HepG2 (cell line): ENCODE measurements at regions not wholly inside any gene's neighbourhood (a gene's known extent, or its start where the extent isn't known, plus 50 kb on each side); places are given as distances from the start of the nearest gene placed in this dataset.

Source experiments
- GATA4 ChIP-seq: sonication (generic); IDR thresholded peaks from 2 replicates; pipeline ENCODE4 v1.6.1; 2016; ENCODE audit warnings: antibody characterized with exemption, low read depth, borderline replicate concordance
- HMG20B ChIP-seq: conservative IDR thresholded peaks from 2 replicates; pipeline ENCODE4 v1.6.1; 2016; ENCODE audit warnings: missing genetic modification reagents, missing compliant biosample characterization
- PCBP2 ChIP-seq: fragments of 200-400 bp; formaldehyde crosslinking; optimal IDR thresholded peaks from 2 replicates; pipeline ENCODE3; 2018; ENCODE audit warnings: low read length, low read depth; ENCODE audit not compliant: poor library complexity, severe bottlenecking
- ZNF563 ChIP-seq: sonication (generic); formaldehyde crosslinking; IDR thresholded peaks from 2 replicates; pipeline ENCODE4 v1.8.0; 2022; ENCODE audit warnings: mild to moderate bottlenecking, moderate library complexity, missing genetic modification reagents
- TF ChIP-seq, protein P1 (sequence below), 2 experiments: sonication (generic) in 1 of 2; formaldehyde crosslinking in 1 of 2; IDR thresholded peaks; 2 replicates each; pipeline versions ENCODE4 v1.6.1 to v1.9.0; 2014 to 2022; ENCODE audit warnings: antibody characterized with exemption in 1 of 2, borderline replicate concordance in 1 of 2, inconsistent platforms in 1 of 2, low read depth in 1 of 2, missing genetic modification reagents in 1 of 2
- TF ChIP-seq, protein P2 (sequence below): sonication (generic); formaldehyde crosslinking; IDR thresholded peaks from 2 replicates; pipeline ENCODE4 v1.4.0; 2020; ENCODE audit warnings: missing genetic modification reagents, borderline replicate concordance
- TF ChIP-seq, protein P3 (sequence below): sonication (generic); formaldehyde crosslinking; IDR thresholded peaks from 2 replicates; pipeline ENCODE4 v1.5.0; 2020; ENCODE audit warnings: missing genetic modification reagents

DNA sequence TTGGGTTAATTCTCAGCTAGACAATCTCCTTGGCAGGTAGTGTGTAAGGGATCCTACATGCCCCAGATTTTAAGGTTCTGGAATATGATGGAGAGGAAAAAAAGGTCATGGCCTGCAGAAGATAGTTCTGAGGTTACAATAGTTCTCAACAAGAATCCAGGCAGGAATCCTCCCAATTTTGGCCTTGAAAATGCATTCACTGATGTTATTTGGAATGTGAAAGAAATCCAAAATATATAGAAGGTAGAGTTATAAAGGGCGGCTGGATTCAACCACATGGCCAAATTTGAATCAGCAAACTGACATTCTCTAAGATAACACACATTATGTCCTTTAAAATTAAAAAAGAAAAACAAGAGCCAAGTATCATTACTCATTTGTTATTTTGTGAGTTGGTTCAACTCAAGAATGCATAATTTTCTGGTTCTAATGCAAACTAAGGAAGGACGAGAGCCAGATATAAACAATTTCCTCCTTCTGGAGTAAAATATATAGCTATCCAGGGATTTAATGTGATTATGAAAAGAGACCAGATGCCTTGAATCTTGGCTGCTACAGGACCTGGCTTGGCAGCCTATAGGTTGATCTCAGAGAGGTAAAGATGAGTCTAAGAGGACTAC lies 177.0 kb upstream of the G2E3 start (continued):
- TF ChIP-seq, protein P1, sequence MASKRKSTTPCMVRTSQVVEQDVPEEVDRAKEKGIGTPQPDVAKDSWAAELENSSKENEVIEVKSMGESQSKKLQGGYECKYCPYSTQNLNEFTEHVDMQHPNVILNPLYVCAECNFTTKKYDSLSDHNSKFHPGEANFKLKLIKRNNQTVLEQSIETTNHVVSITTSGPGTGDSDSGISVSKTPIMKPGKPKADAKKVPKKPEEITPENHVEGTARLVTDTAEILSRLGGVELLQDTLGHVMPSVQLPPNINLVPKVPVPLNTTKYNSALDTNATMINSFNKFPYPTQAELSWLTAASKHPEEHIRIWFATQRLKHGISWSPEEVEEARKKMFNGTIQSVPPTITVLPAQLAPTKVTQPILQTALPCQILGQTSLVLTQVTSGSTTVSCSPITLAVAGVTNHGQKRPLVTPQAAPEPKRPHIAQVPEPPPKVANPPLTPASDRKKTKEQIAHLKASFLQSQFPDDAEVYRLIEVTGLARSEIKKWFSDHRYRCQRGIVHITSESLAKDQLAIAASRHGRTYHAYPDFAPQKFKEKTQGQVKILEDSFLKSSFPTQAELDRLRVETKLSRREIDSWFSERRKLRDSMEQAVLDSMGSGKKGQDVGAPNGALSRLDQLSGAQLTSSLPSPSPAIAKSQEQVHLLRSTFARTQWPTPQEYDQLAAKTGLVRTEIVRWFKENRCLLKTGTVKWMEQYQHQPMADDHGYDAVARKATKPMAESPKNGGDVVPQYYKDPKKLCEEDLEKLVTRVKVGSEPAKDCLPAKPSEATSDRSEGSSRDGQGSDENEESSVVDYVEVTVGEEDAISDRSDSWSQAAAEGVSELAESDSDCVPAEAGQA (IDR thresholded peaks at IDR 0.05; ENCODE audit: low read depth), result no peak
- TF ChIP-seq, protein P1 (CRISPR knock-in tag; IDR thresholded peaks at IDR 0.05; ENCODE audit: borderline replicate concordance), result no peak
- TF ChIP-seq GATA4 (no peak), HMG20B (no peak), PCBP2 (no peak), ZNF563 (CRISPR knock-in tag) (no peak)
- TF ChIP-seq, protein P2, sequence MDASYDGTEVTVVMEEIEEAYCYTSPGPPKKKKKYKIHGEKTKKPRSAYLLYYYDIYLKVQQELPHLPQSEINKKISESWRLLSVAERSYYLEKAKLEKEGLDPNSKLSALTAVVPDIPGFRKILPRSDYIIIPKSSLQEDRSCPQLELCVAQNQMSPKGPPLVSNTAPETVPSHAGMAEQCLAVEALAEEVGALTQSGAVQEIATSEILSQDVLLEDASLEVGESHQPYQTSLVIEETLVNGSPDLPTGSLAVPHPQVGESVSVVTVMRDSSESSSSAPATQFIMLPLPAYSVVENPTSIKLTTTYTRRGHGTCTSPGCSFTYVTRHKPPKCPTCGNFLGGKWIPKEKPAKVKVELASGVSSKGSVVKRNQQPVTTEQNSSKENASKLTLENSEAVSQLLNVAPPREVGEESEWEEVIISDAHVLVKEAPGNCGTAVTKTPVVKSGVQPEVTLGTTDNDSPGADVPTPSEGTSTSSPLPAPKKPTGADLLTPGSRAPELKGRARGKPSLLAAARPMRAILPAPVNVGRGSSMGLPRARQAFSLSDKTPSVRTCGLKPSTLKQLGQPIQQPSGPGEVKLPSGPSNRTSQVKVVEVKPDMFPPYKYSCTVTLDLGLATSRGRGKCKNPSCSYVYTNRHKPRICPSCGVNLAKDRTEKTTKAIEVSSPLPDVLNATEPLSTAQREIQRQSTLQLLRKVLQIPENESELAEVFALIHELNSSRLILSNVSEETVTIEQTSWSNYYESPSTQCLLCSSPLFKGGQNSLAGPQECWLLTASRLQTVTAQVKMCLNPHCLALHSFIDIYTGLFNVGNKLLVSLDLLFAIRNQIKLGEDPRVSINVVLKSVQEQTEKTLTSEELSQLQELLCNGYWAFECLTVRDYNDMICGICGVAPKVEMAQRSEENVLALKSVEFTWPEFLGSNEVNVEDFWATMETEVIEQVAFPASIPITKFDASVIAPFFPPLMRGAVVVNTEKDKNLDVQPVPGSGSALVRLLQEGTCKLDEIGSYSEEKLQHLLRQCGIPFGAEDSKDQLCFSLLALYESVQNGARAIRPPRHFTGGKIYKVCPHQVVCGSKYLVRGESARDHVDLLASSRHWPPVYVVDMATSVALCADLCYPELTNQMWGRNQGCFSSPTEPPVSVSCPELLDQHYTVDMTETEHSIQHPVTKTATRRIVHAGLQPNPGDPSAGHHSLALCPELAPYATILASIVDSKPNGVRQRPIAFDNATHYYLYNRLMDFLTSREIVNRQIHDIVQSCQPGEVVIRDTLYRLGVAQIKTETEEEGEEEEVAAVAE, result no peak
- TF ChIP-seq, protein P3, sequence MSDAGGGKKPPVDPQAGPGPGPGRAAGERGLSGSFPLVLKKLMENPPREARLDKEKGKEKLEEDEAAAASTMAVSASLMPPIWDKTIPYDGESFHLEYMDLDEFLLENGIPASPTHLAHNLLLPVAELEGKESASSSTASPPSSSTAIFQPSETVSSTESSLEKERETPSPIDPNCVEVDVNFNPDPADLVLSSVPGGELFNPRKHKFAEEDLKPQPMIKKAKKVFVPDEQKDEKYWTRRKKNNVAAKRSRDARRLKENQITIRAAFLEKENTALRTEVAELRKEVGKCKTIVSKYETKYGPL (CRISPR knock-in tag), result no peak
